ENCODE measurements at regions not wholly inside any gene's neighbourhood (a gene's known extent, or its start where the extent isn't known, plus 50 kb on each side); places are given as distances from the start of the nearest gene placed in this dataset.
"Not testable (repeated sequence)": the region's sequence is repeated elsewhere in the genome, so short reads cannot be mapped to it uniquely, and the experiment has no call there.

GRCh38 chr18:52208646-52209045 is 131.4 kb upstream of the DCC start:
- DNase-seq: no peak
- no peak for TF ChIP-seq GATA1 (IDR thresholded peaks at IDR 0.05; ENCODE audit: low read depth, low read length)
- TF ChIP-seq POLR2A (IDR thresholded peaks at IDR 0.05; ENCODE audit: low read length): no peak

GRCh38 chr18:52216109-52216508 is 123.9 kb upstream of the DCC start:
- no peak for TF ChIP-seq POLR2A (IDR thresholded peaks at IDR 0.05; ENCODE audit: low read length)
- TF ChIP-seq GATA1 (IDR thresholded peaks at IDR 0.05; ENCODE audit: low read depth, low read length): no peak

GRCh38 chr18:52216666-52217065 is 123.3 kb upstream of the DCC start:
- no peak for TF ChIP-seq POLR2A (IDR thresholded peaks at IDR 0.05; ENCODE audit: low read length)
- TF ChIP-seq GATA1 (IDR thresholded peaks at IDR 0.05; ENCODE audit: low read depth, low read length): no peak
- no peak for DNase-seq

More at GRCh38 chr18:52216109-52216508, 123.9 kb upstream of the DCC start:
- no peak for DNase-seq

- TF ChIP-seq POLR2A (IDR thresholded peaks at IDR 0.05; ENCODE audit: low read length) (no peak), GATA1 (IDR thresholded peaks at IDR 0.05; ENCODE audit: low read depth, low read length) (no peak)
These were observed 120.9 kb upstream of the DCC start for GRCh38 chr18:52219102-52219501.

GRCh38 chr18:52220062-52220591 is 119.9 kb upstream of the DCC start:
- no peak for DNase-seq
- no peak for TF ChIP-seq POLR2A (IDR thresholded peaks at IDR 0.05; ENCODE audit: low read length)
- TF ChIP-seq GATA1 (IDR thresholded peaks at IDR 0.05; ENCODE audit: low read depth, low read length): no peak

More at GRCh38 chr18:52219102-52219501, 120.9 kb upstream of the DCC start:
- no peak for DNase-seq

GRCh38 chr18:52222211-52222610 is 117.8 kb upstream of the DCC start:
- TF ChIP-seq POLR2A (IDR thresholded peaks at IDR 0.05; ENCODE audit: low read length): no peak
- no peak for TF ChIP-seq GATA1 (IDR thresholded peaks at IDR 0.05; ENCODE audit: low read depth, low read length)
- no peak for DNase-seq

GRCh38 chr18:52227536-52227935 is 112.5 kb upstream of the DCC start:
- no peak for DNase-seq
- TF ChIP-seq POLR2A (IDR thresholded peaks at IDR 0.05; ENCODE audit: low read length): no peak
- TF ChIP-seq GATA1 (IDR thresholded peaks at IDR 0.05; ENCODE audit: low read depth, low read length): no peak

GRCh38 chr18:52228166-52228565 is 111.8 kb upstream of the DCC start:
- no peak for TF ChIP-seq POLR2A (IDR thresholded peaks at IDR 0.05; ENCODE audit: low read length)
- TF ChIP-seq GATA1 (IDR thresholded peaks at IDR 0.05; ENCODE audit: low read depth, low read length): no peak
- no peak for DNase-seq

- no peak for DNase-seq
- no peak for TF ChIP-seq GATA1 (IDR thresholded peaks at IDR 0.05; ENCODE audit: low read depth, low read length)
These were observed 103.9 kb upstream of the DCC start for GRCh38 chr18:52236131-52236530.

GRCh38 chr18:52237551-52237950 is 102.4 kb upstream of the DCC start:
- no peak for DNase-seq
- TF ChIP-seq POLR2A (IDR thresholded peaks at IDR 0.05; ENCODE audit: low read length) (no peak), GATA1 (IDR thresholded peaks at IDR 0.05; ENCODE audit: low read depth, low read length) (no peak)

- TF ChIP-seq POLR2A (IDR thresholded peaks at IDR 0.05; ENCODE audit: low read length): no peak
- TF ChIP-seq GATA1 (IDR thresholded peaks at IDR 0.05; ENCODE audit: low read depth, low read length): no peak
- no peak for DNase-seq
These were observed 97.3 kb upstream of the DCC start for GRCh38 chr18:52242711-52243110.

- TF ChIP-seq GATA1 (IDR thresholded peaks at IDR 0.05; ENCODE audit: low read depth, low read length) (no peak), POLR2A (IDR thresholded peaks at IDR 0.05; ENCODE audit: low read length) (no peak)
- DNase-seq: no peak
These were observed 95.3 kb upstream of the DCC start for GRCh38 chr18:52244658-52245057.

GRCh38 chr18:52254367-52254766 is 85.6 kb upstream of the DCC start:
- TF ChIP-seq POLR2A (IDR thresholded peaks at IDR 0.05; ENCODE audit: low read length): no peak
- no peak for DNase-seq

GRCh38 chr18:52257417-52257816 is 82.6 kb upstream of the DCC start:
- DNase-seq: not testable (repeated sequence)

GRCh38 chr18:52275817-52276216 is 64.2 kb upstream of the DCC start:
- no peak for TF ChIP-seq POLR2A (IDR thresholded peaks at IDR 0.05; ENCODE audit: low read length)
- TF ChIP-seq GATA1 (IDR thresholded peaks at IDR 0.05; ENCODE audit: low read depth, low read length): no peak
- DNase-seq: no peak

GRCh38 chr18:52277785-52278184 is 62.2 kb upstream of the DCC start:
- DNase-seq: no peak
- no peak for TF ChIP-seq GATA1 (IDR thresholded peaks at IDR 0.05; ENCODE audit: low read depth, low read length)
